GM18511 (cell line): ENCODE measurements at regions not wholly inside any gene's neighbourhood (a gene's known extent, or its start where the extent isn't known, plus 50 kb on each side); places are given as distances from the start of the nearest gene placed in this dataset.
A peak's percentile ranks its signal among the peaks of the same experiment; 100 is the strongest.

Source experiments
- ATAC-seq: cut with Tn5 transposase; IDR thresholded peaks from one replicate; pipeline ENCODE4 v1.9.1; 2021; ENCODE audit warnings: mild to moderate bottlenecking, moderate library complexity; ENCODE audit not compliant: unreplicated experiment

DNA sequence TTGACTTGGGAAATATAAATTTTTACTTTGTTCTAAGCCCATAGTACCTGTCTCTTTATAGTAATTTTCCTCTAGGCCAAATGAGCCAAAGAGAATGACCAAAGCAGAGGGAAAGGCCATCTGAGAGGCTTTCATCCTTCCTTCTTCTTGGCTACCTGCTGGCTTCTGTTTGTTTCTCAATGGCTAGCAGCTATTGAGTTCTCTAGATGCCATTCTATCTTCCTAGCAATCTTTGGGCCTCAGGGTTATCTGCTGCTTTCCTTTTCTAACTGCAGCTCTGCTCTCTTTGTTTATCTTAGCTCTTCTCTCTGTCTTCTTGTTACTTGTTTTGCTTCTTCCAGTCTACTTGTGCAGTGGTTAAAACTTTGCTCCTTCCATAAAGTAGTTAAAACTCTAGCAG is 601.1 kb upstream of the NRXN1 start:
- no peak for ATAC-seq

DNA sequence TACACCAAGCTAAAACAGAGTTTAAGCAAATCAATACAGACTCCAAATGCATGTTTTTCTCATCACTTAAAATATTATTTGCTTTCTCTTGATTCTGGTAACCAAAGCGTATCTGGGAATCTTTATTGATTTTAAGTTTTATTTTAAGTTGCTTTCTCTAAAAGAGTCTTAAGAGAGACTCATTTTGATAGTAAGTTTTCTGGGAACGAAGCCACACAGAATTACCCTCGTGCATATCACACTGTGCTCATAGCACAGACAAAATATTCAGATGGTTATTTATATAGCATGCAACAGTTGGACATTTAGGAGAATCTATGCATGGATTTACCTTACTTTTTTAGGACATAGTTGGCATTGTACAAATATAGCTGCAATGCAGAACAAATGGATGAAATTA is 597.5 kb upstream of the NRXN1 start:
- no peak for ATAC-seq

DNA sequence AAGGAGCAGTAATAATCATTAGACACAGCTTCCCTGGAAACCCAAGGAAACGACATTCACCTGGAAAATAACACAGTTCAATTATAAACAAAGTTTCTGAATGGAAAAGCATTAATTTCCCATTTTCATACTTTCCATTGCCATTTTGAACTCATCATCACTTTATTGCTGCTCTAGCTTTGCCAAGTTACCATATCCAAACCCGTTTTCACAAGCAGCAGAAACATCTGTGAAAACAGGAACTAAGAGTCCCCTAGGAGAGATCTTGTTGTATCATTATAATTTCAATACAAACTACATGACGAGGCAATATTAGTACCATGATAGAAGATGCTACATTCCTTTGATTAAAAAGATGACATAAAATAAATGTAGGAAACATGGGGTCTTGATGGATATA is 597.0 kb upstream of the NRXN1 start:
- ATAC-seq = no peak

DNA sequence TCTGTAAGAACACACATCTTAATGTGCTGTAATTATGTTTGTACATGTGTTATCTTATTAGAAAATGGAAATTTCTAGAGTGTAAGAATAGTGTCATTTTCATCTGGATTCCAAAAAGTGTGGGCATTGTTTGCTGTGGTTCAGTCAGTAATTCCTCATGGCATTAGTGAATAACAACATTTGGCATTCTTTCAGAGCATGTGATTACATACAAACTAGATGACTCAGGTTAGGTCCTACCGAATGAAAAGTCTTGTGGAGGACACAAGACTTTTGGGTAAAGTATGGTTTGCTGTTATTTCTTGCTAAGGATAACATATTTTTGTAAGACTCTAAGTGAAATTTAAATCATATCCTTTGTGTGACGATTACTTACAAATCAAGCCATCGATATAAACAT is 593.1 kb upstream of the NRXN1 start:
- no peak for ATAC-seq

DNA sequence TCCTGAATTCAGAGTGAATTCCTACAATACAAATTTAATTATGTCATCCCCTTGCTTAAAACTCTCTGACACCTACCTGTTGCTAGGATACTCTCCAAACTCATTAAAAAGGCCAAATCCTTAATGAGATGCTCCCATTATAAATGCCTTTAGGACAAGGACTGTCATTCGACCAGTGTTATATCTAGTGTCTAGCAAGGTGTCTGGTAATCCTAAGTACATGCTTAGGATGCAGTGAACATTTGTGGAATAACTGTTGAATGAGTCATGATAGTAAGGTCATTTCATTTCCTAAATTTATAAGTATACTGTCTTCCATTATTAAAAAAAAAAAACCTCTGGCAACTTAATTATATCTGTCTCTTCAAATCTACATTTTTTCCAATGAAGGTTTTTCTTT is 588.9 kb upstream of the NRXN1 start:
- ATAC-seq = no peak

DNA sequence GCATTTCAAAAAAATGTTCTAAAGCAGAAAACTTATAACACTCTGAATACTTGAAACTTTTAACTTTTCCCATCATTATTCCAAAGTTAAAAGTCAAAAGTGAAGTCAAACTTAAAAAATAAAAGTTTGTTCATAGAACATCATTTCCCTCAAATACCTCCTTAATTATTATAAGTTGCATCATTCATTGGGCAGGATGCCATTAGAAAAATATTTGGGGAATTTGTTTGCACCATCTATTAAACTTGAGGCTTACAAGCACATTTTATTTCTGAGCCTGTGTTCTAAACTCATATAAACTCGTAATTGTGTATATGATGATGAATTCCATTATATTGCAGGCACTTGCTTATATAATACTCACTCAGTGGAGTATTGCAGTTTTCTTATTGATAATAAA is 588.0 kb upstream of the NRXN1 start:
- ATAC-seq = no peak

DNA sequence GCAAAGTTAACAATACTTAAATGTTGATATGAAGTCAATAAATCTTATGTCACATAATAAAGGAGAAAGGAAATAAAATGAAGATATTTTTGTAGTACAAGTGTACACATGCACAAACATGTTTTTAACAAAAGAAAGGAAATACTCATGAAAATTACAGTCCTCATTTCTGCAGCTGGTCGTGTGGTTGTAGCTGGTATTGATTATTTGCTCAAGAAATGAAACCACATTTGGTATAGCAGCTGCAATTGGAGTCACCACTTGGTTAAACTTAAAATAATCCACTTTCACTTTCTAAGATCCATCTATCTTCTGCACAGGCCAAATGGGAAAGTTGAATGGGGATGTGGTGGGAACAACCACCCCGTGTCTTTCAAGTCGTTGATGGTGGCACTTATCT is 580.5 kb upstream of the NRXN1 start:
- no peak for ATAC-seq

DNA sequence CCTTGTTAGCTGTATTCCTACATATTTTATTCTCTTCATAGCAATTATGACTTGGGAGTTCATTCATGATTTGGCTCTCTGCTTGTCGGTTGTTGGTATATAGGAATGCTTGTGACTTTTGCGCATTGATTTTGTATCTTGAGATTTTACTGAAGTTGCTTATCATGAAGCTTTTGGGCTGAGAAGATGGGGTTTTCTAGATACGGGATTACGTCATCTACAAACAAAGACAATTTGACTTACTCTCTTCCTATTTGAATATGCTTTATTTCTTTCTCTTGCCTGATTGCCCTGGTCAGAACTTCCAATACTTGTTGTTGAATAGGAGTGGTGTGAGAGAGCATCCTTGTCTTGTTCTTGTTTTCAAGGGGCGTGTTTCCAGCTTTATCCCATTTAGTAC is 569.8 kb upstream of the NRXN1 start:
- no peak for ATAC-seq

DNA sequence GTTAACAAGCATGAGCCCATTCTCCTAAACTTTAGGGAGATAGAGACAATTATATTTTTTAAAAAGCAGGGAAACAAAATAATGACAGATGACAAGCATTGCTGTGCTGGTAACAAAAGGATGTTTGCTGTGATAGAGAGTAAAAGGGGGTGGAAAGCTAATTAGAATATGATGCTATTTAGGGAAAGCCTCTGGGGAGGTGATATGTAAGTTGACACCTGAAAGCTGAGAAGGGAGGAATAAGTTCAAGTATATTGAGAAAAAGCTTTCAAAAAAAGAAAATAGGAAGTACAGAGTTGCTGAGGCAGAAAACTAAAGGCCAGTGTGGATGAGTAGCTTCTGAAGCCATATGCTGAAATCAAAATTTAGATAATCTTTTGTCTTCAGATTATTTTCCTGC is 565.2 kb upstream of the NRXN1 start:
- no peak for ATAC-seq

DNA sequence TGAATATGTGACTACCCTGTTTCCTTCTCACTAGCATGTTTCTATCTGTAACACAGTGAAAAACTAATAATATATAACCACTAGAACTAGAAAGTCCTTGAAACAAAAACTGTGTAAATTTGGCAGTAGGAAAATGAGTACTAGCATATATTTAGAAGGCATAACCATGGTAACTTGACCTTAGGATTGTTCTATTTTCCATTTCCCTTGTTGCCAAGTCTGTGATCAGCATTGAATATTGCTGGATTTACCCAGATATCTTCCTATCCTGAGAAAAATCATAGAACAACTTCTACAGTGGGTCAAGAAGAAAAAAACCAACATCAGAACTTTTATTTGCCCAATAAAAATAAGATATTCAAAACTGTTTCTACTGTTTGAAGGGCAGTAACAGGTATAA is 563.9 kb upstream of the NRXN1 start:
- ATAC-seq = no peak

DNA sequence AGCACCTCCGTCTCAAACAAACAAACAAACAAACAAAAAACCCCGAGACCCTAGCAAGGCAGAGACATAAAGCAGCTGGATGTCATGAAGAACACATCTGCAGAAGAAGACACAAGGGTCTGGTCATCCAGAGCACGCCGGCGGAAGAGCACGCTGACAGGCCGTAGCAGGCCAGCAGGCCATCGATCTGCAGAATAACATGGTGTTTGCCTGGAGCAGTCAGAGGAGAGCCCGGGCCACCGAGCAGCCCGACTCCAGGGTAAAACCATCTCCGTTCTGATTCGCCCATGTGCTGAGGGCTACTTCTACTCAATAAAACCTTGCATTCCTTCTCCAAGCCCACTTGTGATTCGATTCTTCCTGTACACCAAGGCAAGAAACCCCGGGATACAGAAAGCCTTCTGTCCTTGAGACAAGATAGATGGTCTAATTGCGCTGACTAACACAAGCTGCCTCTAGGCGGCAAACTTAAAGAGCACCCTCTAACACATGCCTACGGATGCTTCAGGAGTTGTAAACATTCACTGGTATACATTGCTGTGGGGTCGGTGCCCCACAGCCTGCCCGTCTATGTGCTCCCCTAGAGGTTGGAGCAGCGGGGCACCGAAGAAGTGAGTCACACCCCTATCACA is 549.8 kb upstream of the NRXN1 start:
- ATAC-seq = no peak

DNA sequence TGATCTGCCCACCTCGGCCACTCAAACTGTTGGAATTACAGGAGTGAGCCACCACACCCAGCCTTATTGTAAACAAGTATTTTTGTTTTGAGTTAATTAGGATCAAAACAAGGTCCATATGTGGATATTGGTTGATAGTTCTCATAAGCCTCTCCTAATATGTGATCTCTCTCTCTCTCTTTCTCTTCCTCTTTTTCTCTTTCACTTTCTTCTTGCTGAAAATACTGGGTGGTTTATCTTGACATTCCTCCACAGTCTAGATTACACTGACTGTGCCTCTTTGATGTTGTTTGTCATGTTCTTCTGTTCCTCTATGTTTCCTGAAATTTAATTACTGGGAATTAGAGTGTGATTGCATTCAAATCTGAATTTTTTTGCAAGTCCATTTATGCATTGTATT is 547.5 kb upstream of the NRXN1 start:
- ATAC-seq = peak; percentile 64

DNA sequence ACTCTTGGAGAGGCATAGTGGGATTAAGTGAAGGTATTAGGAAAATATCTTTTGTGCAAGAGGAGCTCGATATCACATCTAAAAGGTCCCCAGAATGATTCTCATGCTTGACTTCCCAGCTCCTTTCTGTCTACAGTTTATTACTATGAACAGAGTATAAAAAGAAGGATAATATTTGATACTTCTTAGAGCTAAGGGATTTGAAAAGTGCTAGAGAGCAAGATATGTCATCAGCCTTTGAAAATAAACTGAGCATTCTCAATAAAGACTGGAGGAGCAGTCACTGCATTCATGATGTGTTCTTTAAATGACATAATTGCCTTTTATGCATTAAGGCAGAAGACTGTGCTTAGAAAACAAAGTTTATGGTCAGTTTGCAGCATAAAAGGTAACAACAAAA is 543.2 kb upstream of the NRXN1 start:
- ATAC-seq = no peak

DNA sequence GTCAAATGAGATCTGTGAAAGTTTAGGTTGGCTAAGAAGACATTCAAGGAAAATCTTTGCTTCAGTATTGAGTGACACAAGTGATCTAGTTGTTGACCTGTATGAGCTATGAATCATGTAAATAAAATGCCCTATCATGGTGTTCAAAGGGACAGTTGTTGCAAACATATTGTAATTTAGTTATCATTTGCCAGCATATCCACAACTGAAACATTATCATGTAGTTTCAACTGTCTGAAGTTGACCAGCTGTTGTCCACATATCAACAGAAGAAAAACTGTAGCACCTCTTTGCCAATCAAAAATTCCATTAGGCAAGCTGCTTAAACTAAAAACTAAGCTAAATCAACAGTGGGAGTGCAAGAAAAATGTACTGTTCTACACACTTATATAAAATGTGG is 527.1 kb upstream of the NRXN1 start:
- ATAC-seq = no peak

DNA sequence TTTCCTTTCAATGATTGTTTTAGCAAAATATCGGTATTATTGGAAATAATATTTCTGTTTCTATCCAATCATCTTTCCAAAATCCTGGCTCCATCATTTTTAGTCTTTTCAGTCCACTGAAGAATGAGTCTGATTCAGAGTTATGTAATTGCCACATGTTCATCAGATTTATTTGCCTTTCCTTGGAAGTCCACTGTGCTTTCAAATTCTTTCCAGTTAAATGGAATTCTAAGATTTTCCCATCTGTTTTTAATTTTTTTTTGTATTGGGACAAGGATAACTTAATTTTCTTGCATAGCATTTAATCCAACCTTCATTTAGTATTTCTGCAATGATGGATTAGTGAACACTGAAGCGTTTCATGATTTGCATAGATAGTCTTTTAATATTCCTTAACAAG is 521.5 kb upstream of the NRXN1 start:
- ATAC-seq = no peak

DNA sequence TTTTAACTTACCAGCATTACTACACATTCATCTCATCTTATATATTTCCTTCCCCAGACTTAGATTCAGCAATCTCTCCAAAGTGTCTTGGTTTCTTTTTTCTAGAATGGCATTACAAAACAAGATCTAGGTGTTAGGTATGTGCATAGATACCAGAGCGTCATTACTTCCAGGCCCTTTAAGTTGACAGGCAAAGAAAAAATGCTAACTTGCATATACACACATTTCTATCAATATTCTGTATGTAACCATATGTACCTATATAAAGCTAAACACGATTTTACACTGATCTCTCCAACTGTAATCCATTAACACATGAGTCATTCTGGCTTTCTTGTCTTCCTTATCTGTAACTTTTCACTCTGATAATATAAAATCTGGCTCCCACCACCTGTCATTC is 503.8 kb upstream of the NRXN1 start:
- no peak for ATAC-seq

DNA sequence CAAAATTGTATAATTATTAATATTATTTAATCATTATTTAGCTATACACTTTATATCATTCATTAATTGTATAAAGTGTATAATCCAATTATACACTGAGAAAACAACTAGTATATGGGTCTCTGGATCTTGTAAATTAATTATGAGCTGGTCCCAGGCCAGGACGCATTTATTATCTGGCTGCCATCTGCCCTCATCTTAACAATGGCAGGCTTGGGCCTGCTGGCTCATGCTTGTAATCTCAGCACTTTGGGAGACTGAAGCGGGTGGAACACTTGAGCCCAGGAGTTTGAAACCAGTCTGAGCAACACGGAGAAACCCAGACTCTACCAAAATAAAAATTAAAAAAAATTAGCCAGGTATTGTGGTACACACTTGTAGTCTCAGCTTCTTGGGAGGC is 502.2 kb upstream of the NRXN1 start:
- ATAC-seq = no peak

DNA sequence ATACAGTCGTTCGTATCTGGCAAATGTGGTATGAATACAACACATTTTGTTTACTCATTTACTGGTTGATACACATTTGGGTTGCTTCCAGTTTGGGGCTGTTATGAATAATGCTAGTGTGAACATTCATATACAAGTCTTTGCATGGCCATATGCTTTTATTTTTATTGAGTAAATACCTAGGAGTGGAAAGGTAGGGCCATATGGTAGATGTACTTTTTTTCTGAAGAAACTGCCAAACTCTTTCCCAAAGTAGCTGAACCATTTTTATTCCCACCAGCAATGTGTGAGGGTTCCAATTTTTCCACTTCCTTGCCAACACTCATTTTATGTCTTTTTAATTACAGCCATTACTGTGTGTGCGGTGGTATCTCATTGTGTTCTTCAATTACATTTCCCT is 496.2 kb upstream of the NRXN1 start:
- ATAC-seq = no peak

DNA sequence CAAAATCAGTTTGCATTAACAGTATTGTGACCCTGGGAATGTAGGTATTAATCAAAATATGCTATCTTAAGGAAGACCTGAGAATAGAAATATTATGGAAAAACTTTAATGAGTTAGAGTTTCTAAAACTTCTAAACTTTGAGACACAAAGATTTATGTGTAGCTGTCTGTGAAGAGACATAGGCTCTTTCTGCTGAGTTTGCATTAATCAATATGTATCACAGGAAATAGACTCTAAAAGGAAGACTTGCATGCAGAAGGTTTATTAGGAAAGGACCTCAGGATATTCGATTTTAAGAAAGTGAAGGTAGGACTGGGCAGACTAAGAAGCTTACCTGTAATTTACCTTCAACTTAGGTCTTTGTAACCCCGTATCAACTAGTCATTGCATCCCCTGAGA is 494.8 kb upstream of the NRXN1 start:
- ATAC-seq = no peak

DNA sequence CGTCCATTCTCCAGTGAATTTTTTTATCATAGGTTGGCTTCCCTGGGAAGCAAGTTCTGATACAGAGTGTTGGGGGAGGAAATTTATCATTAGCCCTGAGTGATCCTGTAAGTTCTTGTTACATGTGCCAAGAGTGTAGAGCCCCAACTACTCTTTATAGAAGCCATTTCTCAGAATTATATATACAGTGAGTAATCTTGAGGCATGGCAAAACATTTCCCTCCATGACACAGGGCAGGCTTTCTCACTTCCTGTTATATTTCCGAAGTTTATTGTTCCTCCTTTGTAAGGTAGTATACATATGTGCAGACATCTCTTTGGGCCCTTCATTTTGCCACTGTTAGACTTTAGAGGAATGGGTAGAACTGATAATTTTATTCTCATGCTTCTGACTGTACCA is 484.7 kb upstream of the NRXN1 start:
- ATAC-seq = no peak

DNA sequence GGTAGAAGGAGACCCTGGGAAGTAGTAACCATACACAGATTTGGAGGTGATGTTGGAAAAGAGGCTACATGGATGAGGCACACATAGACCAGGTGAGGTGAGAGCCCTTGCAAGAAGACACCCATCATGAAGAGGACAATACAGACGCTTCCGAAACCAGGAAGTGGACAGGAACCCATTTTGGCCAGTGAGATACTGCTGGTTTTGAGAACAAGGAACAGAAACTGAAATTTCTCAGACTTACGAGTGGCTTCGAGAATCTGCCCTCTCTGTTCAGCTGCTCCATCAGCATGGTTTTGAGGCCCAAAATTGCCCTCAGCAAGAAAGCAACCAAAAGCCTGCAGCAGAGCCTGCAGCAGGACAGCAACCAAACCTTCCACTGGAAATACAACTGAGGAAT is 479.1 kb upstream of the NRXN1 start:
- ATAC-seq = peak; percentile 96

DNA sequence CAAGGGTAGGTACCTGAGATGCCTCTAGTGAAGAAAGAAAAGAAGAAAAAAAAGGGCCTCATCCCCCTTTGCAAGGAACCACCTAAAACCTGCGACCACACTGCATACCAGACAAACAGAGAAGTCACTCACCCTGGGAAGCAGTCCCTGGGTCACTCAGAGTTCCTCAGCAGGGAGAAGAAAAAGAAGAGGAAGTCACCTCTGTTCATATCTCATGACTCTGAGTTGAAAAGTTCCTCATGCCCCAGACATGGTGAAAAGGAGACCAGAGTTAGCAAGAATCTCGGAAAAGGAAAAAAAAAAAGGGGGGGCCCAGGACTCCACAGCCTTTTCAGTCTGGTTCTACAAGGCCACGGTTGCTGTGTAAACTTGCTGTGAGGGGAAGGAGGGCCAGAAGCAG is 478.4 kb upstream of the NRXN1 start:
- ATAC-seq = no peak

DNA sequence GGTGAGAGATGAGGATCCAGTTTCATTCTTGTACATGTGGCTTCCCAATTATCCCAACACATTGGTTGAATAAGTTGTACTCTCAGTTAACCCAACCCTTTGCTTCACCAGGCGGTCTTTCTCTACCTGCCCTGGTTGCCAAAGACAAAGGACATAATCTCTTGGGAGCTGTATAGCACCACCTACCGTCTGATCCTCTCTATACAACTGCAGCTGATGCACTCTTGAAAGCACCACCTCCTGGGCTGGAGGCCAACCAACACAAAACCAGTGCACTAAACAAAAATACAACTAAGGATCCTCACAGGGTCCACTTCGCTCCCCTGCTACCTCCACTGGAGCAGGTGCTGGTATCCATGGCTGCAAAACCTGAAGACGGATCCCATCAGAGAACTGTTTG is 473.6 kb upstream of the NRXN1 start:
- ATAC-seq = no peak
